ENCODE measurements at regions not wholly inside any gene's neighbourhood (a gene's known extent, or its start where the extent isn't known, plus 50 kb on each side); places are given as distances from the start of the nearest gene placed in this dataset.

DNA sequence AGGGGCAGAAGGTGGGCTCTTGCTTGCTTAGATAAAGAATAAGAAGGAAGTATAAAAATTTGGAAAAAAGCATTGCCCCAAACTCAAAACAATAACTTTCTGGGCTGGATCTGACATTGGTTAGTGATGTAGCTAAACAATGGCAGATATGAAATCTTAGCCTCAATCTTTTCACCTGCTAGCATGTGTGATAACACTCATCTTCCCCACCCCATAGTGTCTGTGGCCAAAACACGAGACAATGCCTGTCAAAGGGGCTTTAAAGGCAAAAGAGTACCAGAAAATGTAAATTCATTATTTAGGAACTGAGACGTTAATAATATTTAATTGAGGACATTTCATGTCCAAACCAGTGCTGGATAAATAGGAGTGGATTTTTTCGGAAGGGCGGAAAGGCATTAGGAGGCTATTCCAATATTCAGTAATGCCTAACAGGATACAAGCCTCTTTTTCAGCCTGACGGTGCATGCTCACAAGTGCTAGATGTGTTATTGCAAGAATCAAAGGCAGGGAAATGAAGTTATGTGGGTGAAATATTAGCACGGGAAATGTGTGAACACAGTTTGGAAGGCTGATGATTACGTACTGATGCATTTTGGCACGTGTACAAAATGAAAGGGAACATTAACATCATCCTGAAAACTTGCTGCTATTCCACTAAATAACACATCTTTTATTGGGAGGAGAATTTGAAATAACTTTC lies 395.7 kb downstream of the GALR1 start:
- DNase-seq (ENCODE audit: low read depth), result no peak
- no peak for TF ChIP-seq CTCF (IDR thresholded peaks at IDR 0.05; ENCODE audit: control insufficient read depth, insufficient read depth, low read depth, low read length, missing control alignments)
- no peak overlapping the region for H3K4me3 ChIP-seq (ENCODE audit: control insufficient read depth, low read depth, low read length)

- no peak for DNase-seq (ENCODE audit: low read depth)
- TF ChIP-seq CTCF (IDR thresholded peaks at IDR 0.05; ENCODE audit: control insufficient read depth, insufficient read depth, low read depth, low read length, missing control alignments), result no peak
- no peak overlapping the region for H3K4me3 ChIP-seq (ENCODE audit: control insufficient read depth, low read depth, low read length)
Observed at GRCh38 chr18:77647472-77647871, 397.8 kb downstream of the GALR1 start.

GRCh38 chr18:77648411-77648810 lies 398.8 kb downstream of the GALR1 start:
- DNase-seq (ENCODE audit: low read depth), result no peak
- no peak overlapping the region for H3K4me3 ChIP-seq (ENCODE audit: control insufficient read depth, low read depth, low read length)
- TF ChIP-seq CTCF (IDR thresholded peaks at IDR 0.05; ENCODE audit: control insufficient read depth, insufficient read depth, low read depth, low read length, missing control alignments), result no peak

GRCh38 chr18:77650799-77651385 lies 401.2 kb downstream of the GALR1 start:
- no peak for DNase-seq (ENCODE audit: low read depth)

DNA sequence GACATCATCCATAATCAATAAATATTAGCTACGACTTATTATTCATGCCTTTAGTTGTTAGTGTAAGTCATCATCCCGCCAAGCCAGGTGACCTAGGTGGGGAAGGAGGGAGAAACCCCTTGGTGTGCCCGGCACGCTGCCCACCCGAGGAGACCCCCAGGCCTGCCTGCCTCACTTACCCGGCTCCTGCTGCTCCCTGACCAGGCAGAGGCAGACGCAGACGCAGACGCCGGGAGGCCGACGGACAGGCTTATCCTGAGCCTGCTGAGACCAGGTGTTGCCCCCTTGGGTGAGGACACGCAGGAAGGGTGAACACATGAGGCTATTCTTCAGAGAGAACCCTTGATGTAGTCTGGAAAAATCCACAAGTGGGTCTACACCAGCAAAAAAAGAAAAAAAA lies 401.8 kb downstream of the GALR1 start:
- no peak overlapping the region for H3K4me3 ChIP-seq (ENCODE audit: control insufficient read depth, low read depth, low read length)
- DNase-seq (ENCODE audit: low read depth), result no peak
- no peak for TF ChIP-seq CTCF (IDR thresholded peaks at IDR 0.05; ENCODE audit: control insufficient read depth, insufficient read depth, low read depth, low read length, missing control alignments)

More at GRCh38 chr18:77650799-77651385, 401.2 kb downstream of the GALR1 start:
- peak; percentile 43 for TF ChIP-seq CTCF (IDR thresholded peaks at IDR 0.05; ENCODE audit: control insufficient read depth, insufficient read depth, low read depth, low read length, missing control alignments)
- no peak overlapping the region for H3K4me3 ChIP-seq (ENCODE audit: control insufficient read depth, low read depth, low read length)

GRCh38 chr18:77653792-77654191 lies 404.1 kb downstream of the GALR1 start:
- DNase-seq (ENCODE audit: low read depth), result no peak
- TF ChIP-seq CTCF (IDR thresholded peaks at IDR 0.05; ENCODE audit: control insufficient read depth, insufficient read depth, low read depth, low read length, missing control alignments), result no peak
- no peak overlapping the region for H3K4me3 ChIP-seq (ENCODE audit: control insufficient read depth, low read depth, low read length)

Data from AG09309 (cell line).